NCI-H510A (cell line): ENCODE measurements at regions not wholly inside any gene's neighbourhood (a gene's known extent, or its start where the extent isn't known, plus 50 kb on each side); places are given as distances from the start of the nearest gene placed in this dataset.

Source experiments
- DNase-seq: peaks from one replicate; lab custom pipeline; 2025; lab: John Stamatoyannopoulos, UW

GRCh38 chr12:92000597-92000996, 145.0 kb downstream of the BTG1 start:
- no peak for DNase-seq

GRCh38 chr12:91999823-92000222, 145.8 kb downstream of the BTG1 start:
- DNase-seq: no peak

- DNase-seq: no peak
Observed at GRCh38 chr12:91998316-91998715, 147.3 kb downstream of the BTG1 start.

GRCh38 chr12:91994208-91994797, 151.3 kb downstream of the BTG1 start:
- DNase-seq: no peak

GRCh38 chr12:91993287-91994017, 152.2 kb downstream of the BTG1 start:
- DNase-seq: no peak

GRCh38 chr12:91991399-91992187, 154.1 kb downstream of the BTG1 start:
- DNase-seq: no peak

- no peak for DNase-seq
Observed at GRCh38 chr12:91990525-91990924, 155.1 kb downstream of the BTG1 start.

- no peak for DNase-seq
Observed at GRCh38 chr12:91989143-91989542, 156.5 kb downstream of the BTG1 start.

GRCh38 chr12:91988086-91988923, 157.3 kb downstream of the BTG1 start:
- no peak for DNase-seq

- no peak for DNase-seq
Observed at GRCh38 chr12:91986084-91986483, 159.6 kb downstream of the BTG1 start.

GRCh38 chr12:91985002-91985787, 160.5 kb downstream of the BTG1 start:
- DNase-seq: no peak

- DNase-seq: no peak
Observed at GRCh38 chr12:91984556-91984955, 161.1 kb downstream of the BTG1 start.

GRCh38 chr12:91983935-91984334, 161.7 kb downstream of the BTG1 start:
- no peak for DNase-seq

GRCh38 chr12:91982946-91983345, 162.7 kb downstream of the BTG1 start:
- no peak for DNase-seq

GRCh38 chr12:91980389-91980821, 165.2 kb downstream of the BTG1 start:
- no peak for DNase-seq

GRCh38 chr12:91978143-91978542, 167.5 kb downstream of the BTG1 start:
- no peak for DNase-seq

- no peak for DNase-seq
Observed at GRCh38 chr12:91975891-91976290, 169.8 kb downstream of the BTG1 start.

- no peak for DNase-seq
Observed at GRCh38 chr12:91974541-91975085, 171.0 kb downstream of the BTG1 start.

GRCh38 chr12:91973813-91974212, 171.8 kb downstream of the BTG1 start:
- no peak for DNase-seq

GRCh38 chr12:91972896-91973295, 172.8 kb downstream of the BTG1 start:
- no peak for DNase-seq

GRCh38 chr12:91968777-91969171, 176.9 kb downstream of the BTG1 start:
- no peak for DNase-seq
